ENCODE measurements at regions not wholly inside any gene's neighbourhood (a gene's known extent, or its start where the extent isn't known, plus 50 kb on each side); places are given as distances from the start of the nearest gene placed in this dataset.

DNA sequence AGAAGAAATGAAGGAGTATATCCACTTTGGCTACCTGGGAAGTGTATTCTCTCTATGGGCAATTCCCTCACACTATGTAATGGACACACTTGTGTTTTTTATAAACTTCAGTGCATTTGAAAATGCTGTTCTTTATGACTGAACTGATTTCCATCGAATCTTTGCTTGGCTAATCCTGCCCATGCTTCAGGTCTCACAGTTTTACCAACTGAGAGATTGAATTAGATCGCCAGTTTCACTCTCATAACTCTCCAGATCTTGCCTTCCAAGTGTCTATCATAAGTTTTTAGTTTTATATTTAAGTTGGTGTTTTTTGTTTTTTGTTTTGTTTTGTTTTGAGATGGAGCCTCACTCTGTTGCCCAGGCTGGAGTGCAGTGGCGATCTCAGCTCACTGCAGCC lies 73.5 kb upstream of the MBNL1 start:
- no peak for TF ChIP-seq BACH2 (CRISPR knock-in tag; IDR thresholded peaks at IDR 0.05; ENCODE audit: borderline replicate concordance)
- no peak for TF ChIP-seq ARNTL (CRISPR knock-in tag; IDR thresholded peaks at IDR 0.05; ENCODE audit: borderline replicate concordance, low read depth)
- TF ChIP-seq, protein P1, sequence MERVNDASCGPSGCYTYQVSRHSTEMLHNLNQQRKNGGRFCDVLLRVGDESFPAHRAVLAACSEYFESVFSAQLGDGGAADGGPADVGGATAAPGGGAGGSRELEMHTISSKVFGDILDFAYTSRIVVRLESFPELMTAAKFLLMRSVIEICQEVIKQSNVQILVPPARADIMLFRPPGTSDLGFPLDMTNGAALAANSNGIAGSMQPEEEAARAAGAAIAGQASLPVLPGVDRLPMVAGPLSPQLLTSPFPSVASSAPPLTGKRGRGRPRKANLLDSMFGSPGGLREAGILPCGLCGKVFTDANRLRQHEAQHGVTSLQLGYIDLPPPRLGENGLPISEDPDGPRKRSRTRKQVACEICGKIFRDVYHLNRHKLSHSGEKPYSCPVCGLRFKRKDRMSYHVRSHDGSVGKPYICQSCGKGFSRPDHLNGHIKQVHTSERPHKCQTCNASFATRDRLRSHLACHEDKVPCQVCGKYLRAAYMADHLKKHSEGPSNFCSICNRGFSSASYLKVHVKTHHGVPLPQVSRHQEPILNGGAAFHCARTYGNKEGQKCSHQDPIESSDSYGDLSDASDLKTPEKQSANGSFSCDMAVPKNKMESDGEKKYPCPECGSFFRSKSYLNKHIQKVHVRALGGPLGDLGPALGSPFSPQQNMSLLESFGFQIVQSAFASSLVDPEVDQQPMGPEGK (CRISPR knock-in tag; IDR thresholded peaks at IDR 0.05; ENCODE audit: borderline replicate concordance): no peak
- ATAC-seq: no peak

DNA sequence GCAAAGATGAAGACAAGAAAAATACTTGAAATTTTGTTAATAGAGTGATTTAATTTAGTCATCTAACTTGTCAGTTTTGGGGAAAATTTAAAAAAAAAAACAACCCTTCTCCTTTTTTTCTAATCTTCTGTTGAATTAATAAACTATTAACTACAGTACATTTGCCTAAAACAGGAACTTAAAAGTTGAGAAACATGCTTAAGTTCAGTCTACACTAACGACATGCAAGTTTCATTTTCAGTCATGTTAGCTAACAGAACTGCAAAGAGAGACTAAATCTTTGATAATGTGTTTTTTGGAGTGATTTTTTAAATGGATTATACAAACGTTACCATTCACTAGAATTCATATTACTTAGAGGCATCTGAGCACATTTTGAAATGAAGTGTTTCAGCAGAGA lies 71.9 kb upstream of the MBNL1 start:
- no peak for ATAC-seq
- no peak for TF ChIP-seq CSDC2 (CRISPR knock-in tag; IDR thresholded peaks at IDR 0.05)

DNA sequence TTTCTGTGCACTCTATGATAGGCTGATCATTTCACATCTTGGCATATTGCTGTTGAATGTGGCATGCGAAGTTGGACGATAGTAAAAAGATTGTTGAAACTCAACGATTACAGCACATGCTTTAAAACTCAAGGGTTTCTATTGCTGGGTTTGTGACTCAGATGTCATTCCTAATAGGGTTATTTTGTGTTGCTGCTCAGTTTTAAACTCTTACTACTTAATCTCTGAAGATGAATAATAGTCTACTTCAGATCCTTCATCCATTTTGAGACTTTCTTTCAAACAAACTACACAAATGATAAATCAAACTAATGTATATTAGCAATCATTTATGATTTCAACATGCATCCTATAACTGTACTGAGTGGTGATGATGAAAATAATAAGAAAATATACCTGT lies 71.3 kb upstream of the MBNL1 start:
- TF ChIP-seq BACH2 (CRISPR knock-in tag; IDR thresholded peaks at IDR 0.05; ENCODE audit: borderline replicate concordance) (no peak), ZFP30 (CRISPR knock-in tag; IDR thresholded peaks at IDR 0.05) (no peak), SNAI2 (CRISPR knock-in tag; IDR thresholded peaks at IDR 0.05) (no peak), TOX (CRISPR knock-in tag; IDR thresholded peaks at IDR 0.05; ENCODE audit: borderline replicate concordance) (no peak), OSR1 (CRISPR knock-in tag; IDR thresholded peaks at IDR 0.05) (no peak), ZFP3 (CRISPR knock-in tag; IDR thresholded peaks at IDR 0.05) (no peak), GLIS3 (CRISPR knock-in tag; IDR thresholded peaks at IDR 0.05) (no peak), ZNF8 (CRISPR knock-in tag; IDR thresholded peaks at IDR 0.05) (no peak), TCF4 (CRISPR knock-in tag; IDR thresholded peaks at IDR 0.05; ENCODE audit: borderline replicate concordance) (no peak), ISL1 (CRISPR knock-in tag; IDR thresholded peaks at IDR 0.05) (no peak), ZC3H10 (CRISPR knock-in tag; IDR thresholded peaks at IDR 0.05) (no peak), CSDC2 (CRISPR knock-in tag; IDR thresholded peaks at IDR 0.05) (no peak), RARB (CRISPR knock-in tag; IDR thresholded peaks at IDR 0.05) (no peak), ARNTL (CRISPR knock-in tag; IDR thresholded peaks at IDR 0.05; ENCODE audit: borderline replicate concordance, low read depth) (no peak), ZNF565 (CRISPR knock-in tag; conservative IDR thresholded peaks at IDR 0.05; ENCODE audit: low read depth) (no peak), PPARA (CRISPR knock-in tag; IDR thresholded peaks at IDR 0.05; ENCODE audit: borderline replicate concordance) (no peak)
- TF ChIP-seq, protein P2, sequence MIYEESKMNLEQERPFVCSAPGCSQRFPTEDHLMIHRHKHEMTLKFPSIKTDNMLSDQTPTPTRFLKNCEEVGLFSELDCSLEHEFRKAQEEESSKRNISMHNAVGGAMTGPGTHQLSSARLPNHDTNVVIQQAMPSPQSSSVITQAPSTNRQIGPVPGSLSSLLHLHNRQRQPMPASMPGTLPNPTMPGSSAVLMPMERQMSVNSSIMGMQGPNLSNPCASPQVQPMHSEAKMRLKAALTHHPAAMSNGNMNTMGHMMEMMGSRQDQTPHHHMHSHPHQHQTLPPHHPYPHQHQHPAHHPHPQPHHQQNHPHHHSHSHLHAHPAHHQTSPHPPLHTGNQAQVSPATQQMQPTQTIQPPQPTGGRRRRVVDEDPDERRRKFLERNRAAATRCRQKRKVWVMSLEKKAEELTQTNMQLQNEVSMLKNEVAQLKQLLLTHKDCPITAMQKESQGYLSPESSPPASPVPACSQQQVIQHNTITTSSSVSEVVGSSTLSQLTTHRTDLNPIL (CRISPR knock-in tag; IDR thresholded peaks at IDR 0.05; ENCODE audit: low read depth): no peak
- TF ChIP-seq, protein P3, sequence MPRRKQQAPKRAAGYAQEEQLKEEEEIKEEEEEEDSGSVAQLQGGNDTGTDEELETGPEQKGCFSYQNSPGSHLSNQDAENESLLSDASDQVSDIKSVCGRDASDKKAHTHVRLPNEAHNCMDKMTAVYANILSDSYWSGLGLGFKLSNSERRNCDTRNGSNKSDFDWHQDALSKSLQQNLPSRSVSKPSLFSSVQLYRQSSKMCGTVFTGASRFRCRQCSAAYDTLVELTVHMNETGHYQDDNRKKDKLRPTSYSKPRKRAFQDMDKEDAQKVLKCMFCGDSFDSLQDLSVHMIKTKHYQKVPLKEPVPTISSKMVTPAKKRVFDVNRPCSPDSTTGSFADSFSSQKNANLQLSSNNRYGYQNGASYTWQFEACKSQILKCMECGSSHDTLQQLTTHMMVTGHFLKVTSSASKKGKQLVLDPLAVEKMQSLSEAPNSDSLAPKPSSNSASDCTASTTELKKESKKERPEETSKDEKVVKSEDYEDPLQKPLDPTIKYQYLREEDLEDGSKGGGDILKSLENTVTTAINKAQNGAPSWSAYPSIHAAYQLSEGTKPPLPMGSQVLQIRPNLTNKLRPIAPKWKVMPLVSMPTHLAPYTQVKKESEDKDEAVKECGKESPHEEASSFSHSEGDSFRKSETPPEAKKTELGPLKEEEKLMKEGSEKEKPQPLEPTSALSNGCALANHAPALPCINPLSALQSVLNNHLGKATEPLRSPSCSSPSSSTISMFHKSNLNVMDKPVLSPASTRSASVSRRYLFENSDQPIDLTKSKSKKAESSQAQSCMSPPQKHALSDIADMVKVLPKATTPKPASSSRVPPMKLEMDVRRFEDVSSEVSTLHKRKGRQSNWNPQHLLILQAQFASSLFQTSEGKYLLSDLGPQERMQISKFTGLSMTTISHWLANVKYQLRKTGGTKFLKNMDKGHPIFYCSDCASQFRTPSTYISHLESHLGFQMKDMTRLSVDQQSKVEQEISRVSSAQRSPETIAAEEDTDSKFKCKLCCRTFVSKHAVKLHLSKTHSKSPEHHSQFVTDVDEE (CRISPR knock-in tag; IDR thresholded peaks at IDR 0.05): no peak
- TF ChIP-seq, protein P4, sequence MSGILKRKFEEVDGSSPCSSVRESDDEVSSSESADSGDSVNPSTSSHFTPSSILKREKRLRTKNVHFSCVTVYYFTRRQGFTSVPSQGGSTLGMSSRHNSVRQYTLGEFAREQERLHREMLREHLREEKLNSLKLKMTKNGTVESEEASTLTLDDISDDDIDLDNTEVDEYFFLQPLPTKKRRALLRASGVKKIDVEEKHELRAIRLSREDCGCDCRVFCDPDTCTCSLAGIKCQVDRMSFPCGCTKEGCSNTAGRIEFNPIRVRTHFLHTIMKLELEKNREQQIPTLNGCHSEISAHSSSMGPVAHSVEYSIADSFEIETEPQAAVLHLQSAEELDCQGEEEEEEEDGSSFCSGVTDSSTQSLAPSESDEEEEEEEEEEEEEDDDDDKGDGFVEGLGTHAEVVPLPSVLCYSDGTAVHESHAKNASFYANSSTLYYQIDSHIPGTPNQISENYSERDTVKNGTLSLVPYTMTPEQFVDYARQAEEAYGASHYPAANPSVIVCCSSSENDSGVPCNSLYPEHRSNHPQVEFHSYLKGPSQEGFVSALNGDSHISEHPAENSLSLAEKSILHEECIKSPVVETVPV (CRISPR knock-in tag; IDR thresholded peaks at IDR 0.05): no peak
- TF ChIP-seq, protein P1 (CRISPR knock-in tag; IDR thresholded peaks at IDR 0.05; ENCODE audit: borderline replicate concordance): no peak
- ATAC-seq: peak; percentile 27; the same call in 1 of the 3 replicates

DNA sequence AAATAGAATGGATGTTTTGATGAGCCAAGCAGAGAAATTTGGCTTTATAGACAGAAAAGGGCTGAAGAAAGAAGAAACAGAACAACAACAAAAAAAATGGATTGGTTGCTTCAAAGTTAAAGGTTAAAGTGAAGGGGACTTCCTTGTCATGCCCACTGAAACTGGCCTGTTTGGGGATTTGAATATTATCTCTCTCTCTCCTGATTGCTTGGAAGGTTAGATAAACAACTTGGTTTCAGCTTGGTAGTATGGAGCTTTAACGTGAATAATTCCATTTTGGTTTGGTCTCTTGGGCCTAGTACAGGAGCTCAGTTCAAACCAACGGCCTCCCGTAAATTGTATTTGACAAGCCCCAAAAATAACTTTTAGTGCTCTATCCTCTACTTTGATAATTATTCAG lies 70.8 kb upstream of the MBNL1 start:
- no peak for ATAC-seq
- no peak for TF ChIP-seq ZC3H10 (CRISPR knock-in tag; IDR thresholded peaks at IDR 0.05)
- no peak for TF ChIP-seq TCF4 (CRISPR knock-in tag; IDR thresholded peaks at IDR 0.05; ENCODE audit: borderline replicate concordance)
- TF ChIP-seq ARNTL (CRISPR knock-in tag; IDR thresholded peaks at IDR 0.05; ENCODE audit: borderline replicate concordance, low read depth): no peak
- no peak for TF ChIP-seq SNAI2 (CRISPR knock-in tag; IDR thresholded peaks at IDR 0.05)
- TF ChIP-seq ESRRG (CRISPR knock-in tag; IDR thresholded peaks at IDR 0.05): no peak
- no peak for TF ChIP-seq ZNF8 (CRISPR knock-in tag; IDR thresholded peaks at IDR 0.05)
- TF ChIP-seq CSDC2 (CRISPR knock-in tag; IDR thresholded peaks at IDR 0.05): no peak
- TF ChIP-seq, protein P1 (CRISPR knock-in tag; IDR thresholded peaks at IDR 0.05; ENCODE audit: borderline replicate concordance): no peak
- TF ChIP-seq, protein P3 (CRISPR knock-in tag; IDR thresholded peaks at IDR 0.05): no peak
- TF ChIP-seq ZNF565 (CRISPR knock-in tag; conservative IDR thresholded peaks at IDR 0.05; ENCODE audit: low read depth): no peak
